ENCODE measurements at regions not wholly inside any gene's neighbourhood (a gene's known extent, or its start where the extent isn't known, plus 50 kb on each side); places are given as distances from the start of the nearest gene placed in this dataset.

DNA sequence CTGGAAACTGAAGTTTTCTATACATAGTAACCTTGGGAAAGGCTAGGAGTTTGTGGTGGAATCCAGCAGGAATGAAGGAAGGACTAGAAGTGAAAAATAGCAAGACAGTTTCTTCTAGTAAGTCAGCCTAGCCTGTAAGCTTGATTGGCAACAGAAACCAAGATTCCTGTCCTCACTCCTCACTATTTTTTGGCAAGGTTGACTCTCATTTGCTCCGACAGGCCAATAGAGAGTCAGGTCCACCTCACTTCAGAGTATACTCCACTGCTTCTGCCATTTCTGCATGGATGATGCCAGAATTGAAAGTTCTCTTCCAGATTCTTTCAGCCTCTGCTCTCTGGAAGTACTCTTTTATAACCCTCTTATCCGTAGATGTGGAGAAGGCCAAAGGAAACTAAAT is 352.4 kb downstream of the ZNF516 start:
- no peak for DNase-seq (ENCODE audit: low read depth in 1 of 2, low spot score in 1 of 2)
- Histone ChIP-seq H3K27ac (replicated peaks) (no peak overlapping the region), H3K4me3 (replicated peaks; ENCODE audit: insufficient read depth, low read length) (no peak overlapping the region), H3K27me3 (ENCODE audit: insufficient read depth, poor library complexity, severe bottlenecking) (peaks cover 7% of the 10 kb centered on the region)
- no peak for TF ChIP-seq POLR2AphosphoS5 (IDR thresholded peaks at IDR 0.05; ENCODE audit: low read depth)
- no peak for TF ChIP-seq GABPA (IDR thresholded peaks at IDR 0.05; ENCODE audit: low read depth)
- TF ChIP-seq SPI1 (IDR thresholded peaks at IDR 0.05; ENCODE audit: borderline replicate concordance, low read depth), result no peak
- TF ChIP-seq, protein P1, sequence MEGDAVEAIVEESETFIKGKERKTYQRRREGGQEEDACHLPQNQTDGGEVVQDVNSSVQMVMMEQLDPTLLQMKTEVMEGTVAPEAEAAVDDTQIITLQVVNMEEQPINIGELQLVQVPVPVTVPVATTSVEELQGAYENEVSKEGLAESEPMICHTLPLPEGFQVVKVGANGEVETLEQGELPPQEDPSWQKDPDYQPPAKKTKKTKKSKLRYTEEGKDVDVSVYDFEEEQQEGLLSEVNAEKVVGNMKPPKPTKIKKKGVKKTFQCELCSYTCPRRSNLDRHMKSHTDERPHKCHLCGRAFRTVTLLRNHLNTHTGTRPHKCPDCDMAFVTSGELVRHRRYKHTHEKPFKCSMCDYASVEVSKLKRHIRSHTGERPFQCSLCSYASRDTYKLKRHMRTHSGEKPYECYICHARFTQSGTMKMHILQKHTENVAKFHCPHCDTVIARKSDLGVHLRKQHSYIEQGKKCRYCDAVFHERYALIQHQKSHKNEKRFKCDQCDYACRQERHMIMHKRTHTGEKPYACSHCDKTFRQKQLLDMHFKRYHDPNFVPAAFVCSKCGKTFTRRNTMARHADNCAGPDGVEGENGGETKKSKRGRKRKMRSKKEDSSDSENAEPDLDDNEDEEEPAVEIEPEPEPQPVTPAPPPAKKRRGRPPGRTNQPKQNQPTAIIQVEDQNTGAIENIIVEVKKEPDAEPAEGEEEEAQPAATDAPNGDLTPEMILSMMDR (IDR thresholded peaks at IDR 0.05; ENCODE audit: insufficient read depth, low read length), result no peak
- TF ChIP-seq, protein P2, sequence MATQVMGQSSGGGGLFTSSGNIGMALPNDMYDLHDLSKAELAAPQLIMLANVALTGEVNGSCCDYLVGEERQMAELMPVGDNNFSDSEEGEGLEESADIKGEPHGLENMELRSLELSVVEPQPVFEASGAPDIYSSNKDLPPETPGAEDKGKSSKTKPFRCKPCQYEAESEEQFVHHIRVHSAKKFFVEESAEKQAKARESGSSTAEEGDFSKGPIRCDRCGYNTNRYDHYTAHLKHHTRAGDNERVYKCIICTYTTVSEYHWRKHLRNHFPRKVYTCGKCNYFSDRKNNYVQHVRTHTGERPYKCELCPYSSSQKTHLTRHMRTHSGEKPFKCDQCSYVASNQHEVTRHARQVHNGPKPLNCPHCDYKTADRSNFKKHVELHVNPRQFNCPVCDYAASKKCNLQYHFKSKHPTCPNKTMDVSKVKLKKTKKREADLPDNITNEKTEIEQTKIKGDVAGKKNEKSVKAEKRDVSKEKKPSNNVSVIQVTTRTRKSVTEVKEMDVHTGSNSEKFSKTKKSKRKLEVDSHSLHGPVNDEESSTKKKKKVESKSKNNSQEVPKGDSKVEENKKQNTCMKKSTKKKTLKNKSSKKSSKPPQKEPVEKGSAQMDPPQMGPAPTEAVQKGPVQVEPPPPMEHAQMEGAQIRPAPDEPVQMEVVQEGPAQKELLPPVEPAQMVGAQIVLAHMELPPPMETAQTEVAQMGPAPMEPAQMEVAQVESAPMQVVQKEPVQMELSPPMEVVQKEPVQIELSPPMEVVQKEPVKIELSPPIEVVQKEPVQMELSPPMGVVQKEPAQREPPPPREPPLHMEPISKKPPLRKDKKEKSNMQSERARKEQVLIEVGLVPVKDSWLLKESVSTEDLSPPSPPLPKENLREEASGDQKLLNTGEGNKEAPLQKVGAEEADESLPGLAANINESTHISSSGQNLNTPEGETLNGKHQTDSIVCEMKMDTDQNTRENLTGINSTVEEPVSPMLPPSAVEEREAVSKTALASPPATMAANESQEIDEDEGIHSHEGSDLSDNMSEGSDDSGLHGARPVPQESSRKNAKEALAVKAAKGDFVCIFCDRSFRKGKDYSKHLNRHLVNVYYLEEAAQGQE (IDR thresholded peaks at IDR 0.05; ENCODE audit: insufficient replicate concordance, low read depth), result no peak

DNA sequence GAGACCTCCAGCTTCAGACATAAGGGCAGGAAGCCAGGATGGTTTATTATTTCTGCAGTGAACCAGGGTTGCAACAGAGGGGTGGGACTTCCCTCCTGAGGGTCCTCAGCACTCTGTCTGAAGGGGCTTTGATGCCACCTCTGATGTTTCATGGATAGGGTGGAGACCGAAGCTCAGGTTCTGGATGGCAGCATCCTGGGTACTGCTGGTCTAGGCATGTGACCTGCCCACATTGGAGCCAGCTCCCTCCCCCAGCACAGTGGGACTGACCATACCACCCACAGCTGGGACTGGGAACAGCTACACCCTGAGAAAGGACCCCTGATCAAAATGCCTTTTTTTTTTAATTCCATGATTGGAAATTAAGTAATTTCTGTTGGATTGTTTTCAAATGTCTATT is 355.2 kb downstream of the ZNF516 start:
- TF ChIP-seq POLR2AphosphoS5 (IDR thresholded peaks at IDR 0.05; ENCODE audit: low read depth) (no peak), GABPA (IDR thresholded peaks at IDR 0.05; ENCODE audit: low read depth) (no peak), SPI1 (IDR thresholded peaks at IDR 0.05; ENCODE audit: borderline replicate concordance, low read depth) (no peak)
- TF ChIP-seq, protein P1 (IDR thresholded peaks at IDR 0.05; ENCODE audit: insufficient read depth, low read length), result no peak
- TF ChIP-seq, protein P2 (IDR thresholded peaks at IDR 0.05; ENCODE audit: insufficient replicate concordance, low read depth), result no peak
- Histone ChIP-seq H3K27me3 (ENCODE audit: insufficient read depth, poor library complexity, severe bottlenecking) (peaks cover 7% of the 10 kb centered on the region), H3K4me3 (replicated peaks; ENCODE audit: insufficient read depth, low read length) (no peak overlapping the region), H3K27ac (replicated peaks) (no peak overlapping the region)
- DNase-seq (ENCODE audit: low read depth in 1 of 2, low spot score in 1 of 2), result no peak

DNA sequence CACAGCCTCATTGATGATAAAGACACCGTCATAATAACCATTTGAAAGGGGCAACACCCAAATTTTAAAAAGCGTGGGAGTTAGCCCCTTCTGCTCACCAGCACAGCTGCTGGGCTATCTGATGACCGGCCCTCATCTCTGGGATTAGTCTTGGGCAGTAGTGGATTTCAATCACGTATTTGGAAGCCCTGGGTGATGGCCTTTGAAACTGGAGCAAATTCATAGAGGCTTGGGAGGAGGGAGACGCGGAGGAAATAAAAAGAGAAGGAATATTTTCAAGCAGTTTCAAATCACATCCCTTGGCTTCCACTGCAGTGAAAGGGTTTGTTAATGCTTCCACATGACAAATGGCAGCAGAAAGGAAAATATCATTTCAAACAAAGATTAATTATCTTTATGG is 357.8 kb downstream of the ZNF516 start:
- H3K4me3 ChIP-seq (replicated peaks; ENCODE audit: insufficient read depth, low read length), result no peak overlapping the region
- TF ChIP-seq, protein P1 (IDR thresholded peaks at IDR 0.05; ENCODE audit: insufficient read depth, low read length), result no peak
- TF ChIP-seq, protein P2 (IDR thresholded peaks at IDR 0.05; ENCODE audit: insufficient replicate concordance, low read depth), result no peak
- TF ChIP-seq POLR2AphosphoS5 (IDR thresholded peaks at IDR 0.05; ENCODE audit: low read depth) (no peak), GABPA (IDR thresholded peaks at IDR 0.05; ENCODE audit: low read depth) (no peak), SPI1 (IDR thresholded peaks at IDR 0.05; ENCODE audit: borderline replicate concordance, low read depth) (no peak)
- H3K27me3 ChIP-seq (ENCODE audit: insufficient read depth, poor library complexity, severe bottlenecking), result peaks cover 6% of the 10 kb centered on the region
- H3K27ac ChIP-seq (replicated peaks), result no peak overlapping the region
- no peak for DNase-seq (ENCODE audit: low read depth in 1 of 2, low spot score in 1 of 2)

Measured in HL-60 (cell line).